ENCODE measurements at regions not wholly inside any gene's neighbourhood (a gene's known extent, or its start where the extent isn't known, plus 50 kb on each side); places are given as distances from the start of the nearest gene placed in this dataset.

- Histone ChIP-seq H3K27ac (ENCODE audit: low read depth in 1 of 2, low read length in 2 of 2) (no peak overlapping the region), H3K79me2 (ENCODE audit: insufficient read depth, low read length) (no peaks in the 10 kb centered on the region), H3K9ac (ENCODE audit: insufficient read depth, low read length, poor library complexity, severe bottlenecking) (no peak overlapping the region), H3K9me3 (replicated peaks in 1 of 2; ENCODE audit: control insufficient read depth in 1 of 2, insufficient read depth in 1 of 2, low read length in 2 of 2) (no peaks in the 10 kb centered on the region), H3K4me2 (replicated peaks; ENCODE audit: extremely low read depth, low read length, poor library complexity, severe bottlenecking) (no peak overlapping the region), H3K4me3 (replicated peaks in 1 of 3; ENCODE audit: low read depth in 2 of 3, low read length in 3 of 3) (no peak overlapping the region), H3K4me1 (ENCODE audit: control insufficient read depth in 1 of 2, insufficient read depth in 2 of 2, low read length in 2 of 2) (no peaks in the 10 kb centered on the region), H3K27me3 (ENCODE audit: control insufficient read depth in 2 of 2, insufficient read depth in 2 of 2, low read length in 2 of 2) (no peaks in the 10 kb centered on the region), H4K20me1 (ENCODE audit: insufficient read depth, low read length) (no peaks in the 10 kb centered on the region), H2AFZ (ENCODE audit: insufficient read depth, low read depth, low read length, poor library complexity, severe bottlenecking) (no peak overlapping the region), H3K36me3 (replicated peaks in 1 of 2; ENCODE audit: control insufficient read depth in 1 of 2, insufficient read depth in 2 of 2, low read length in 2 of 2) (no peaks in the 10 kb centered on the region)
- Mint-ChIP-seq H3K27me3 (ENCODE audit: low read depth in 3 of 3) (peaks cover 0 to 2% (median 0%) of the 10 kb centered on the region in 3 donors), H3K27ac (no peak overlapping the region), H3K36me3 (no peaks in the 10 kb centered on the region), H3K9me3 (peaks cover 0 to 10% (median 2%) of the 10 kb centered on the region in 7 donors), H3K4me3 (no peak overlapping the region), H3K4me1 (no peaks in the 10 kb centered on the region)
- intact Hi-C loops (cut with micrococcal nuclease) = no loop called here
- no CpG with 5 or more reads among the region's 3 CpGs for WGBS (ENCODE audit: insufficient coverage)
- TF ChIP-seq CTCF (IDR thresholded peaks at IDR 0.05) = no peak
- DNase-seq = no peak
Measured at GRCh38 chr2:107063228-107063627, 177.3 kb upstream of the ST6GAL2 start.

- H3K36me3 ChIP-seq (replicated peaks in 1 of 2; ENCODE audit: control insufficient read depth in 1 of 2, insufficient read depth in 2 of 2, low read length in 2 of 2) = no peaks in the 10 kb centered on the region
- H3K27me3 Mint-ChIP-seq (ENCODE audit: low read depth in 3 of 3) = peaks cover 0 to 2% (median 0%) of the 10 kb centered on the region in 3 donors
Measured at GRCh38 chr2:107064750-107065149, 178.8 kb upstream of the ST6GAL2 start.

More at GRCh38 chr2:107064750-107065149, 178.8 kb upstream of the ST6GAL2 start:
- Histone ChIP-seq H3K27me3 (ENCODE audit: control insufficient read depth in 2 of 2, insufficient read depth in 2 of 2, low read length in 2 of 2) (no peaks in the 10 kb centered on the region), H2AFZ (ENCODE audit: insufficient read depth, low read depth, low read length, poor library complexity, severe bottlenecking) (no peak overlapping the region), H3K4me3 (replicated peaks in 1 of 3; ENCODE audit: low read depth in 2 of 3, low read length in 3 of 3) (no peak overlapping the region), H3K9ac (ENCODE audit: insufficient read depth, low read length, poor library complexity, severe bottlenecking) (no peak overlapping the region), H3K79me2 (ENCODE audit: insufficient read depth, low read length) (no peaks in the 10 kb centered on the region), H3K27ac (ENCODE audit: low read depth in 1 of 2, low read length in 2 of 2) (no peak overlapping the region), H3K4me2 (replicated peaks; ENCODE audit: extremely low read depth, low read length, poor library complexity, severe bottlenecking) (no peak overlapping the region), H3K4me1 (ENCODE audit: control insufficient read depth in 1 of 2, insufficient read depth in 2 of 2, low read length in 2 of 2) (no peaks in the 10 kb centered on the region), H4K20me1 (ENCODE audit: insufficient read depth, low read length) (no peaks in the 10 kb centered on the region), H3K9me3 (replicated peaks in 1 of 2; ENCODE audit: control insufficient read depth in 1 of 2, insufficient read depth in 1 of 2, low read length in 2 of 2) (no peaks in the 10 kb centered on the region)
- no peaks in the 10 kb centered on the region for H3K36me3 Mint-ChIP-seq
- H3K9me3 Mint-ChIP-seq = peaks cover 0 to 4% (median 2%) of the 10 kb centered on the region in 7 donors
- no peak overlapping the region for H3K4me3 Mint-ChIP-seq
- H3K4me1 Mint-ChIP-seq = no peaks in the 10 kb centered on the region
- intact Hi-C loops (cut with micrococcal nuclease) = no loop called here
- 100% methylated on average over 2 of the region's 6 CpGs for WGBS (ENCODE audit: insufficient coverage)
- no peak for DNase-seq
- no peak overlapping the region for H3K27ac Mint-ChIP-seq
- no peak for TF ChIP-seq CTCF (IDR thresholded peaks at IDR 0.05)

Measured in CD14-positive monocyte (primary cell).